Urinary bladder (tissue), 3 donors: ENCODE measurements at regions not wholly inside any gene's neighbourhood (a gene's known extent, or its start where the extent isn't known, plus 50 kb on each side); places are given as distances from the start of the nearest gene placed in this dataset.
"Not testable (repeated sequence)": the region's sequence is repeated elsewhere in the genome, so short reads cannot be mapped to it uniquely, and the experiment has no call there.

Source experiments
- DNase-seq: peaks from one replicate; pipeline ENCODE4 v3.0.0-alpha.2; 2015; ENCODE audit errors: extremely low spot score
- H3K27ac ChIP-seq: one replicate; pipeline ENCODE4 v1.5.1; 2013; ENCODE audit warnings: low read depth, mild to moderate bottlenecking, moderate library complexity
- H3K36me3 ChIP-seq: one replicate; pipeline ENCODE4 v1.6.1; 2013; ENCODE audit warnings: mild to moderate bottlenecking, moderate library complexity; ENCODE audit not compliant: insufficient read depth
- H3K4me1 ChIP-seq: one replicate; pipeline ENCODE4 v1.6.1; 2013; ENCODE audit warnings: mild to moderate bottlenecking, moderate library complexity; ENCODE audit not compliant: insufficient read depth
- H3K4me3 ChIP-seq: one replicate; pipeline ENCODE4 v1.5.1; 2013; ENCODE audit warnings: low read depth, low read length
- WGBS: extraction: QIAGEN DNeasy Blood & Tissue Kit; methylation state at CpG from one replicate; pipeline ENCODE4 v1.1.7; 2013; 5-methylcytosine and 5-hydroxymethylcytosine counted together
- donor health status: healthy with polysubstance abuse.
- donor health status: healthy.

DNA sequence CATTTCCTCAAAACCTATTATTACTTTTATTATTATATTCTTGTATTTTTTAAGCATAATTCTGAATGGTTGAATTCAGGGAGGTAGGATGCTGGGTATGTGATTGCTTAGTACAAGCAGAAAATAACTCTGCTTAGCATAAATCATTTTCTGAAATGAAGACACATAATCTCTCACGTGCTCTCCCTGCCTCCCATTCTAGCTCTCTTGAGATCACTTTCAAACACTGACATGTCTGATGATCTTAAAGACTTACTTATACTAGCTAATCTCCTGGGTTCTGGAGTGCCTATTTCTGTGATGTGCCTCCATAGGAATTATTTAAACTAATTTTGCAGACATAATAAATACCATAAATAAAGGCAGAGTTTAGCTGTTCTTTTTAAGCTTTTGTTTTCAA, 1136.0 kb downstream of the SUCLG1 start:
- no peak overlapping the region for H3K4me3 ChIP-seq
- no peaks in the 10 kb centered on the region for H3K4me1 ChIP-seq
- DNase-seq, result no peak
- H3K36me3 ChIP-seq, result no peaks in the 10 kb centered on the region
- no peak overlapping the region for H3K27ac ChIP-seq
- 37% methylated on average over 1 of the region's 1 CpG for WGBS

DNA sequence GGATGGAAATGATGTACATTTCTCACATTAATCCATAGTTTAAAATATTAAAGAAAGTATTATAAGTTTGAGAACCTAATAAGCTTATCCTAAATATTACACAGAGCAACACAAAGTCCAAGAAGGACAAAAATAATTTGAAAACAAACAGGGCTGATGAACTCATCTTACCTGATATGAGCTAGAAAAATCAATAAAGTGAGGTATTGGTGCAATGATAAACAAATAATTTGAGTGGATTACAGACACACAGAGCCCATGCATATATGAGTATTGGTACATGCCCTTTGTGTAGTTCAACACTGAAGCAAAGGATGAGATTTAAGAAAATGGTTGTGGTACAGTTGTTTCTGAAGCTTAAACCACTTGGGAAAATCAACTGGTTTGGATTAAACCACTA, 1139.0 kb downstream of the SUCLG1 start:
- H3K27ac ChIP-seq, result no peak overlapping the region
- H3K4me3 ChIP-seq, result no peak overlapping the region
- no peak for DNase-seq
- no peaks in the 10 kb centered on the region for H3K36me3 ChIP-seq
- H3K4me1 ChIP-seq, result no peaks in the 10 kb centered on the region

DNA sequence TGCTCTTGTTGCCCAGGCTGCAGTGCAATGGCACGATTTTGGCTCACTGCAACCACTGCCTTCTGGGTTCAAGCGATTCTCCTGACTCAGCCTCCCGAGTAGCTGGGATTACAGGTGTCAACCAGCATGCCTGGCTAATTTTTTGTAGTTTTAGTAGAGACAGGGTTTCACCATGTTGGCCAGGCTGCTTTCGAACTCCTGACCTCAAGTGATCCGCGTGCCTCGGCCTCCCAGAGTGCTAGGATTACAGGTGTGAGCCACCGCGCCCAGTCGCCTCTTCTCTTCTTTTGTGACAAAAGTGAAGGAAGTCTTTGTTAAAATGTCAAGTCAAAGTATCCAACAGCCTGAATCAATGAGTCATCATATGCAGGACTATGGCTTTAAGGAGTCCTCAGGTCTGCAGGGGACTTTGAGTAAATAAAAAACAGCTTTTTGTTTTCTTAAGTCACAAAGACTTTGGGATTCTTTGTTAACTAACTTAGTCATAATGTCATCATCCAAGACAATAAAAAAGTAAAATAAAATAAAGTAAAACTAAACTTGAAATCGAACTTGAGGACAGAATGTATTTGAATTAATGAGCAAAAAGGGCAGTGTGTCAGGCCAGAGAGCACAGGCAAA, 1153.2 kb downstream of the SUCLG1 start:
- no peaks in the 10 kb centered on the region for H3K36me3 ChIP-seq
- 84% methylated on average over 11 of the region's 11 CpGs for WGBS
- no peak for DNase-seq
- no peak overlapping the region for H3K4me3 ChIP-seq
- no peak overlapping the region for H3K27ac ChIP-seq
- no peaks in the 10 kb centered on the region for H3K4me1 ChIP-seq

DNA sequence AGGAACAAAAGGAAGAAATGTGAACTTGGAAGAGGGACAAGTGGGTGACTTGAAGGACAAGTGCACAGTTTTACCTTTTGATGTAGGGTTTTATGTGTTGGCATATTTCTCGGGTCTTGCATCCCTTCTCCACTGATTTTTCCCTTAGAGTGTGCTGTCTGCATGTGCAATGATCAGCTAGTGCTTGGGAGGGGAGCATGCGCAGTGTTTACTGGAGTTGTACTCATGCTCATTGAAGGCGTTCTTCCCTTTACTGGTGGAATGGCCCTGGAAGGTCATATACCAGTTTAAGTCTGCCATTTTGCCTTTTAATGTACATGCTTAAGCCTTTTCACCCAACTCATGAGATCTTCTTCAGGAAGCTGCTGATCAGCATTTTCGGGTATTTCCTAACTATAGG, 1168.0 kb downstream of the SUCLG1 start:
- WGBS, result 94% methylated on average over 4 of the region's 4 CpGs
- no peaks in the 10 kb centered on the region for H3K4me1 ChIP-seq
- no peak for DNase-seq
- H3K27ac ChIP-seq, result no peak overlapping the region
- H3K36me3 ChIP-seq, result no peaks in the 10 kb centered on the region
- no peak overlapping the region for H3K4me3 ChIP-seq

DNA sequence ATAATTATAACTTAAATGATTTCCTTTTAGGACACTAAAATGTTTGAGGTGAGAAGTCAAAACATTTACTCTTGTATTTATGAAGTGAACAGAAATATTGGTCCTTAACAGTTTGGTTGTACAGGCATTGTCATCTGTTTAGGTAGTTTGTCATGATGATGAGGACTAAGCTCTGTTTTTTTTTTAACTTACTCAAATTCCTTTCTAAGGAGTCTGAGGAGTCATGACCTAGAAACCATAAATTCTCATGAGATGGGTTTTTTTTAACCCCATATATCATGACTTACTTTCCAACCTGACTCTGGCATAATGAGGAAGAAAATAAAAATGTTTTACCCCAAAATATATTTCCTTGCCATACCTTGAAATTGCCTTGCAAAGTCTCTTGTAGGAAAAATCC, 1176.2 kb downstream of the SUCLG1 start:
- Histone ChIP-seq H3K36me3 (no peaks in the 10 kb centered on the region), H3K4me1 (no peaks in the 10 kb centered on the region), H3K4me3 (no peak overlapping the region), H3K27ac (no peak overlapping the region)
- DNase-seq, result no peak

DNA sequence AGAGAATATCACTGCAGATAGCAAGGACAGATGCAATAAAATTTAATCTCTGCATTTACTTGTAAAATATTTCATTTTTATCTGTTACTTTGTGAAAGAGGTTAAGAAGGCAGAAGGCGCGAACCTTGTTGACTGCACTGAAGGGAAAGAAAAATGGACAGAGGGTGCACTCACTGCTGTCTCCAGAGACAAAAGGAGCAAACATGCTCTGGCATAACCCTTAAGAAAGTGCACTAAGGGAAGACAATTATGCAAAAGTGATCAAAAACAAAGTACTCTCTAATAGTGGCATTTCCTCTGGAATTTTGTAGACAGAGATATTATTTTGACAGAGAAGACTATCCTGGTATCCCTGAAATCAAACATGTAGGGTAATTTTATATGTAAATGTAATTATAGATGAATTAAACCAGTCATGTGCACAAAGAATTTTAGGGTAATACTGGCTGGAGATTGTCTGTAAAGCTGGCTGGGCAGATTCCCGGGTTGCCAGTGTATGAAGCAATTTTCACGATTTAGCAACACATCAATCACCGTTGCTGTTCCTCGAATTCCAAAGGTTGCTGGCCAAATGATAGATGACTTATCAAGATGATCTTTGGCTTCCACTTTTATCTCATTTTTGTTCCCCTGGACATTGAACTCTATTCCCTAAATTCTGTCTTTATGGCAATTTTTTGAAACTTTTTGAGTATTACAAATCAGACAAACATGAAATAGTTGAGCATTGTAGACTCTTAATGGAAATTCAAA, 1176.9 kb downstream of the SUCLG1 start:
- no peaks in the 10 kb centered on the region for H3K36me3 ChIP-seq
- 79% methylated on average over 6 of the region's 6 CpGs for WGBS
- no peak for DNase-seq

DNA sequence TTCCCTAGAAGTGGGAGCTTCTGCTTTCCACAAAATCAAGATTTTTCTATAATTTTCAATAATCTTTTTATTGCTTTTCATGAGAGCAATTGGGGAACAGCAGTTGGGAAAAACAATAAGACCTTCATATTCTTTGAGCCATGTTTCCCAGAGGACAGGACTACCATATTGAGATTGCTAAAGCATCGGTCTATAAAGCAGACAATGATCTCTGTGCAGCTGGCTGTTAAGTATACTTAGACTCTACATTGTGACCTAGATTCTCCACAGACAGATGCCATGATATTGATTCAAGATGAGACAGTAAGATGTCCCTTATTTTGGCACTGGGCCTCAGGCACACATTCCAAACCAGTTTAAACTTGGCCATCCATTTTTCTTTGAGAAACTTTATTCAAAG, 1178.7 kb downstream of the SUCLG1 start:
- WGBS, result 95% methylated on average over 1 of the region's 1 CpG
- Histone ChIP-seq H3K4me1 (no peaks in the 10 kb centered on the region), H3K27ac (no peak overlapping the region), H3K4me3 (no peak overlapping the region), H3K36me3 (no peaks in the 10 kb centered on the region)
- DNase-seq, result no peak

More for the DNA sequence above, 1176.9 kb downstream of the SUCLG1 start:
- Histone ChIP-seq H3K27ac (no peak overlapping the region), H3K4me3 (no peak overlapping the region), H3K4me1 (no peaks in the 10 kb centered on the region)

DNA sequence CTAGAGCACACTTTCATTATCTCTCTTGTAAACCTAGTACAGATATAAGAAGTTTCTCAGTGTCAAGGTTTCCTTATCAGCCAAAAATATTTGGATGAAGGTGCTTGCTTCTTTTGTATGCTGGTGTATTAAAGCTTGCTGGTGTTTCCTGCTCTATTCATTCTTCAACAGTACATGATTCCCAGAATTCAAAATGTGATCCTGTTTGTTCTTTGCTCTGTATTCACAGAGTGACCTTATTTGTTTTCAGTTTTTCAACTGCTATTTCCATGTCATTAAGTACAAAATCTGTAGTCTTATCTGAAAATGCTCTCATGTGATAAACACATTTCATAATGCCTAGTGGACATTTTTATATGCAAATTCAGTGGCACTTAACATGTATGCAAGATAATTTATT, 1185.8 kb downstream of the SUCLG1 start:
- H3K4me3 ChIP-seq, result no peak overlapping the region
- no peaks in the 10 kb centered on the region for H3K4me1 ChIP-seq
- no peak for DNase-seq
- H3K27ac ChIP-seq, result no peak overlapping the region
- H3K36me3 ChIP-seq, result no peaks in the 10 kb centered on the region

DNA sequence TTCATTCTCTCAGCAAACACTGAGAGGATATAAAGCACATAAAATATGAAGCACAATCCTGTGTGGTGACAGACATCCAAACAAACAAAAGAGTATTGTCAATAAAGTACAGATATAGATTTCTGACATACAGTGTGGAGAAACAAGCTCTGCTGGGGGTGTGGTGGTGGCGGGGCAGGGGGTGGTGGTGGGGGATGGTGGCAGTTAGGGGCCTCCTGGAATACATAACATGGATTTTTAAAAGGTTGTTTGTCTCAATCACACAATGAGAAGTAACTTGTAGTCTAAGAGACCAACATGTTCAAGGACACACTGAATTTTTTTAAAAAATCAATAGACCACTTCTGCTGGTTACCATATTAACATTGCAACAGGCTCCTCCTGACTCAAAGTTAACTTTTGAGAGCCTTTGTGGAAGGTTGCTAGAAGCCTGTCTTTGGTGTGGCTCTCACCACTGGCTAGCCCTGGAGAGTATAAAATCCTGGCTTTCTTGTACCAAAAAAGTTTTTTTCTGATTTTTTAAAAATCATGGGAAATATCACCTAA, 1197.4 kb downstream of the SUCLG1 start:
- Histone ChIP-seq H3K36me3 (no peaks in the 10 kb centered on the region), H3K4me3 (no peak overlapping the region), H3K4me1 (no peaks in the 10 kb centered on the region), H3K27ac (no peak overlapping the region)
- DNase-seq, result no peak
- WGBS, result 71% methylated on average over 1 of the region's 1 CpG

DNA sequence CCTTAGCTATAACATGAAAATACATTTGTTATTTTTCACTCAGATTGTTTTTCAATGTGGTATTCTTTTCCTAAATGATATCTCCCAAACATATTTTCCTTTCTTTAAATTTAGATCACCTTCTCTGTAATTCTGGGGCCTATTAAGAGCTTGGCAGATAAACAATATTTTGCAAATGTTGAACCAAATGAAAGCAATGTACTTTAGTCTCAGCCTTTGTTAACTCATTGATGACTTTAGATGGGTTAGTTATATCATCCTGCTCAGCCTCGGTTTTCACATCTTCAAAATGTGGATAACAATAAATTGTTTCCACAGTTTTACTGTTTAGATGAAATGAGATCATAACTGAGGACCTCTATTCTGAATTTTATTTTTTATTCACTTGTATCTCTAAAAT, 1205.2 kb downstream of the SUCLG1 start:
- 89% methylated on average over 1 of the region's 1 CpG for WGBS
- no peak overlapping the region for H3K4me3 ChIP-seq
- DNase-seq, result no peak
- H3K36me3 ChIP-seq, result no peaks in the 10 kb centered on the region
- no peak overlapping the region for H3K27ac ChIP-seq
- no peaks in the 10 kb centered on the region for H3K4me1 ChIP-seq

DNA sequence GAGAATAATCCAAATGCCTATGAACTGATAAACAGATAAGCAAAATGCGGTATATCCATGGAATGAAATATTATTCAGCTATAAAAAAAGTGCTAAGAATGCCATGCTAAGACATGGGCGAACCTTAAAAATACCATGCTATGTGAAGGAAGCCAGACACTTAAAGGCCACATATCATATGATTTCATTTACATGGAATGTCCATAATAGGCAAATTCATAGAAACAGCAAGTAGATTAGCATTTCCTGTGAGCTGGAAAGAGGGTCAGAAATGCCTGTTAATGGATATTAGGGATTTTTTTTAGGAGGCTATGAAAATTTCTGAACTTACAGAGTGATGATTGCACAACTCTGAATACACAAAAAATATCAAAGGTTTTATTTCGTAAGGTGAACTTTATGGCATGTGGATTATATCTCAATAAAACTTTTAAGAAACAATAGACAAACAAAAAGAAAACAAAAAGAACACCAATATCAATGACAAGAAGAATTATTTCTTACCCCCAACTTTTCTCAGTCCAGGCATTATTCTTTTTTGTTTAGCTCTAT, 1207.7 kb downstream of the SUCLG1 start:
- Histone ChIP-seq H3K4me1 (no peaks in the 10 kb centered on the region), H3K4me3 (no peak overlapping the region)
- 90% methylated on average over 3 of the region's 3 CpGs for WGBS

DNA sequence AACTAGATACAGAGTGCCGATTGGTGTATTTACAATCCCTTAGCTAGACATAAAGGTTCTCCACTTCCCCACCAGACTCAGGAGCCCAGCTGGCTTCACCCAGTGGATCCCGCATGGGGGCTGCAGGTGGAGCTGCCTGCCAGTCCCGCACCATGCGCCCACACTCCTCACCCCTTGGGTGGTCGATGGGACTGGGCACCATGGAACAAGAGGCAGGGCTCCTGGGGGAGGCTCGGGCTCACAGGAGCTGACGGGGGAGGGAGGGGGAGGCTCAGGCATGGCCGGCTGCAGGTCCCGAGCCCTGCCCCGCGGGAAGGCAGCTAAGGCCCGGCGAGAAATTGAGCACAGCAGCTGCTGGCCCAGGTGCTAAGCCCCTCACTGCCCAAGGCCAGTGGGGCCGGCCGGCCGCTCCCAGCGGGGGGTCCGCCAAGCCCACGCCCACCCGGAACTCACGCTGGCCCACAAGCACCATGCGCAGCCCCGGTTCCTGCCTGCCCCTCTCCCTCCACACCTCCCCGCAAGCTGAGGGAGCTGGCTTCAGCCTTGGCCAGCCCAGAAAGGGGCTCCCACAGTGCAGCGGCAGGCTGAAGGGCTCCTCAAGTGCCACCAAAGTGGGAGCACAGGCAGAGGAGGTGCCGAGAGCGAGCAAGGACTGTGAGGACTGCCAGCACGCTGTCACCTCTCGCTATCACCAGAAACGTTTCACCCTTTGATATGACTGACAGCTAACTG, 1213.1 kb downstream of the SUCLG1 start:
- WGBS, result 97% methylated on average over 30 of the region's 30 CpGs
- H3K27ac ChIP-seq, H3K4me3 ChIP-seq, DNase-seq, H3K36me3 ChIP-seq, H3K4me1 ChIP-seq: not testable (repeated sequence)

More for the DNA sequence above, 1207.7 kb downstream of the SUCLG1 start:
- Histone ChIP-seq H3K27ac (no peak overlapping the region), H3K36me3 (no peaks in the 10 kb centered on the region)
- DNase-seq, result no peak

DNA sequence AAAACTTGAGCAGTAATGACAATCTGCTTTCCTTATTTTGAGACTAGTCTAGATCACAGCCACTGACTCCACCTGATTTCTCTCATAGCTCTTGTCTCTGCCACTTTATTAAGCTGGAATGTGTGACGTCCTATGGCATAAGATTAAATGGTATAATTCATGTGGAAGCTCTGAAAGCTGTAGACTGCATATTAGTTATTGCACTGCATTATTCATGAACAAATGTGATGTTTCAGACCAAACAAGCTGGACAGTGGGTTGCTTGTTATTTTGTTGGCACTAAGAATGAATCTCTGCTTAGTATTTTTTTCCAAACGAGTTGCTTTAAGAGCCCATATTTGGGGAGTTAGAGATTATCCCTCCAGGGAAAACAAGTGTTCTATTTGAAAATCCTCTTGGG, 1218.5 kb downstream of the SUCLG1 start:
- H3K36me3 ChIP-seq, result no peaks in the 10 kb centered on the region
- WGBS, result 54% methylated on average over 2 of the region's 2 CpGs
- H3K4me3 ChIP-seq, result no peak overlapping the region

DNA sequence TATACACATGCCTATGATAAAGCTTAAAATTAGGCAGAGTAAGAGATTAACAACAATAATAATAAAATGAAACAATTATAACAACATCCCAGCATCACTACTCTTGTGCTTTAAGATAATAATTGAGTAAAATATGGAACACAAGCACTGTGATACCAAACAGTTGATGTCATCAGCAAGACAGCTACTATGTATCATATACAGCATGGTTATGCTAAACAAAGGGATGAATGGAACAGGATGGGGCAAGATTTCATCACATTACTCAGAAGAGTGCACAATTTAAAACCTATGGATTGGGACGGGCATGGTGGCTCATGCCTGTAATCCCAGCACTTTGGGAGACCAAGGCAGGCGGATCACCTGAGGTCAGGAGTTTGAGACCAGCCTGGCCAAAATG, 1221.0 kb downstream of the SUCLG1 start:
- Histone ChIP-seq H3K4me1 (no peaks in the 10 kb centered on the region), H3K36me3 (no peaks in the 10 kb centered on the region), H3K27ac (no peak overlapping the region), H3K4me3 (no peak overlapping the region)
- 90% methylated on average over 2 of the region's 2 CpGs for WGBS
- no peak for DNase-seq

More for the DNA sequence above, 1218.5 kb downstream of the SUCLG1 start:
- Histone ChIP-seq H3K27ac (no peak overlapping the region), H3K4me1 (no peaks in the 10 kb centered on the region)
- no peak for DNase-seq
